Endodermal cell (in vitro differentiated cells): ENCODE measurements at regions not wholly inside any gene's neighbourhood (a gene's known extent, or its start where the extent isn't known, plus 50 kb on each side); places are given as distances from the start of the nearest gene placed in this dataset.

Source experiments
- DNase-seq: peaks from one replicate; pipeline ENCODE4 v3.0.0-alpha.2; 2017
- H3K27ac ChIP-seq: 2 replicates; pipeline ENCODE4 v1.5.1; 2013; ENCODE audit warnings: mild to moderate bottlenecking, low read depth, low read length, moderate library complexity
- H3K27me3 ChIP-seq: 2 replicates; pipeline ENCODE4 v1.6.1; 2013; ENCODE audit warnings: mild to moderate bottlenecking, low read length, moderate library complexity; ENCODE audit not compliant: insufficient read depth, control insufficient read depth, poor library complexity, severe bottlenecking
- H3K36me3 ChIP-seq: 2 replicates; pipeline ENCODE4 v1.7.0; 2013; ENCODE audit warnings: mild to moderate bottlenecking, low read length, moderate library complexity; ENCODE audit not compliant: control insufficient read depth, insufficient read depth
- H3K4me1 ChIP-seq: one replicate; pipeline ENCODE4 v1.7.0; 2013; ENCODE audit warnings: low read length; ENCODE audit not compliant: control insufficient read depth, insufficient read depth
- H3K4me3 ChIP-seq: 2 replicates; pipeline ENCODE4 v1.5.1; 2013; ENCODE audit warnings: mild to moderate bottlenecking, low read length, moderate library complexity
- H3K9ac ChIP-seq: 2 replicates; pipeline ENCODE4 v1.6.1; 2013; ENCODE audit warnings: mild to moderate bottlenecking, low read length, moderate library complexity; ENCODE audit not compliant: poor library complexity, severe bottlenecking; ENCODE audit errors: extremely low read depth
- H3K9me3 ChIP-seq: 2 replicates; pipeline ENCODE4 v1.6.1; 2013; ENCODE audit warnings: mild to moderate bottlenecking, low read length, moderate library complexity; ENCODE audit not compliant: control insufficient read depth
- H3K27ac Mint-ChIP-seq: 2 replicates; pipeline ENCODE4 v1.8.0; 2020; ENCODE audit warnings: mixed read lengths
- H3K27me3 Mint-ChIP-seq: 2 replicates; pipeline ENCODE4 v1.8.0; 2021; ENCODE audit warnings: mild to moderate bottlenecking, mixed read lengths; ENCODE audit not compliant: insufficient read depth
- H3K36me3 Mint-ChIP-seq: 2 replicates; pipeline ENCODE4 v1.8.0; 2020; ENCODE audit warnings: low read depth, mixed read lengths
- H3K4me1 Mint-ChIP-seq: 2 replicates; pipeline ENCODE4 v1.8.0; 2020; ENCODE audit warnings: mixed read lengths
- H3K4me3 Mint-ChIP-seq: 2 replicates; pipeline ENCODE4 v1.8.0; 2020; ENCODE audit warnings: mild to moderate bottlenecking, moderate library complexity, mixed read lengths
- H3K9me3 Mint-ChIP-seq: 2 replicates; pipeline ENCODE4 v1.8.0; 2020; ENCODE audit warnings: mild to moderate bottlenecking, mixed read lengths
- whole genome bisulfite sequencing, 2 experiments: methylation state at CpG; one replicate each; pipeline versions ENCODE4 v1.1.5 to v1.1.7; 2013; ENCODE audit warnings: missing lambda C conversion rate in 2 of 2, mixed read lengths in 1 of 2; ENCODE audit not compliant: insufficient coverage in 1 of 2, insufficient read length in 1 of 2; 5-methylcytosine and 5-hydroxymethylcytosine counted together
- TF ChIP-seq, protein P1 (sequence below): fragments of 200-600 bp; sonication (generic); conservative IDR thresholded peaks from 2 replicates; pipeline ENCODE4 v1.5.0; 2021; ENCODE audit warnings: antibody characterized with exemption, mild to moderate bottlenecking

DNA sequence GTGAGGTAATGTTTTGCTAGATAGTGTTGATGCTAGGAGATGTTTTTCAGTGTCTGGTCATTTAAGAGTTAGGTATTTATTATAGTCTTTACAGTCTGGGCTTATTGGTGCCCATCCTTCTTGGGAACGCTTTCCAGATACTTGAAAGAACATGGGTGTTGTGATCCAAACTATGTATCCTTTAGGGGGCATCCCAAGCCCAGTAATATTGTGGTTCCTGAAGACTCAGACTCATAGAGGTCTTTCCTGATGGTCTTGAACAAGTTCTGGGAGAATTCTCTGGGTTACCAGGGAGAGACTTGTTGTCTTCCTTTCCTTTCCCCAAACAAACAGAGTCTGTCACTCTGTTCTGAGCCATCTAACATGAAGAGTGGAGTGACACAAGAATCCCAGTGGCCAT is 99.7 kb upstream of the LRRC3B start:
- H3K27ac Mint-ChIP-seq, result no peak overlapping the region
- Histone ChIP-seq H3K9ac (no peak overlapping the region), H3K27ac (no peak overlapping the region), H3K9me3 (peaks cover 26% of the 10 kb centered on the region), H3K4me1 (no peaks in the 10 kb centered on the region), H3K36me3 (no peaks in the 10 kb centered on the region), H3K4me3 (no peak overlapping the region), H3K27me3 (no peaks in the 10 kb centered on the region)
- TF ChIP-seq, protein P1, sequence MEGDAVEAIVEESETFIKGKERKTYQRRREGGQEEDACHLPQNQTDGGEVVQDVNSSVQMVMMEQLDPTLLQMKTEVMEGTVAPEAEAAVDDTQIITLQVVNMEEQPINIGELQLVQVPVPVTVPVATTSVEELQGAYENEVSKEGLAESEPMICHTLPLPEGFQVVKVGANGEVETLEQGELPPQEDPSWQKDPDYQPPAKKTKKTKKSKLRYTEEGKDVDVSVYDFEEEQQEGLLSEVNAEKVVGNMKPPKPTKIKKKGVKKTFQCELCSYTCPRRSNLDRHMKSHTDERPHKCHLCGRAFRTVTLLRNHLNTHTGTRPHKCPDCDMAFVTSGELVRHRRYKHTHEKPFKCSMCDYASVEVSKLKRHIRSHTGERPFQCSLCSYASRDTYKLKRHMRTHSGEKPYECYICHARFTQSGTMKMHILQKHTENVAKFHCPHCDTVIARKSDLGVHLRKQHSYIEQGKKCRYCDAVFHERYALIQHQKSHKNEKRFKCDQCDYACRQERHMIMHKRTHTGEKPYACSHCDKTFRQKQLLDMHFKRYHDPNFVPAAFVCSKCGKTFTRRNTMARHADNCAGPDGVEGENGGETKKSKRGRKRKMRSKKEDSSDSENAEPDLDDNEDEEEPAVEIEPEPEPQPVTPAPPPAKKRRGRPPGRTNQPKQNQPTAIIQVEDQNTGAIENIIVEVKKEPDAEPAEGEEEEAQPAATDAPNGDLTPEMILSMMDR, result peak; percentile 54
- DNase-seq, result no peak
- no peaks in the 10 kb centered on the region for H3K27me3 Mint-ChIP-seq
- no peaks in the 10 kb centered on the region for H3K36me3 Mint-ChIP-seq
- no peak overlapping the region for H3K4me3 Mint-ChIP-seq
- 71 to 91% methylated on average over 1 of the region's 1 CpG for WGBS, 2 experiments
- H3K4me1 Mint-ChIP-seq, result no peaks in the 10 kb centered on the region
- H3K9me3 Mint-ChIP-seq, result peaks cover 28% of the 10 kb centered on the region

DNA sequence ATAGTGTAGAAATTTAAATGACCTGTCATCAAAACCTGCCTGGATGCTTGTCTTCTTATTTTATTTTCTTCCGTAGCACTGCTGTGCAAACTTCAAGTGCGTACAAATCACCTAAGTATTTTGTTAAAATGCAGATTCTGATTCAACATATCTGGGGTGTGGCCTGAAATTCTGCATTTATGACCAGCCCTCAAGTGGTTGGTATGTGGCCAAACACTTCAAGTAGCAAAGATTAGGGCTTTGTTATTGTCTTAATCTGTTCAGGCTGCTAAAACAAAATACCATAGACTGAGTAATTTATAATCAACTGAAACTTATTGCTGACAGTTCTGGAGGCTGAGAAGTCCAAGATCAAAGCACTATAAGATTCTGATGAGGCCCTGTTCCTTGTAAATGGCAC is 97.6 kb upstream of the LRRC3B start:
- H3K27ac ChIP-seq, result no peak overlapping the region
- Mint-ChIP-seq H3K4me1 (no peaks in the 10 kb centered on the region), H3K36me3 (no peaks in the 10 kb centered on the region), H3K9me3 (peaks cover 37% of the 10 kb centered on the region), H3K27ac (no peak overlapping the region), H3K4me3 (no peak overlapping the region), H3K27me3 (no peaks in the 10 kb centered on the region)
- H3K9me3 ChIP-seq, result peaks cover 19% of the 10 kb centered on the region
- no peaks in the 10 kb centered on the region for H3K36me3 ChIP-seq
- H3K9ac ChIP-seq, result no peak overlapping the region
- H3K27me3 ChIP-seq, result no peaks in the 10 kb centered on the region
- WGBS, 2 experiments, result 97 to 100% methylated on average over 2 of the region's 2 CpGs
- H3K4me1 ChIP-seq, result no peaks in the 10 kb centered on the region
- TF ChIP-seq, protein P1, result no peak
- no peak for DNase-seq
- no peak overlapping the region for H3K4me3 ChIP-seq

GRCh38 chr3:26535151-26535550 is 87.4 kb upstream of the LRRC3B start:
- H3K4me1 ChIP-seq, result peaks cover 11% of the 10 kb centered on the region
- H3K36me3 ChIP-seq, result no peaks in the 10 kb centered on the region

More at GRCh38 chr3:26535151-26535550, 87.4 kb upstream of the LRRC3B start:
- Mint-ChIP-seq H3K27me3 (no peaks in the 10 kb centered on the region), H3K36me3 (no peaks in the 10 kb centered on the region), H3K9me3 (peaks cover 7% of the 10 kb centered on the region), H3K27ac (no peak overlapping the region), H3K4me1 (peaks cover 11% of the 10 kb centered on the region), H3K4me3 (no peak overlapping the region)
- H3K9ac ChIP-seq, result no peak overlapping the region
- no peaks in the 10 kb centered on the region for H3K27me3 ChIP-seq
- no peaks in the 10 kb centered on the region for H3K9me3 ChIP-seq
- H3K4me3 ChIP-seq, result no peak overlapping the region
- TF ChIP-seq, protein P1, result no peak
- H3K27ac ChIP-seq, result no peak overlapping the region
- DNase-seq, result no peak
- WGBS, 2 experiments, result 43 to 76% methylated on average over 1 of the region's 2 CpGs
